GM12874 (cell line): ENCODE measurements at regions not wholly inside any gene's neighbourhood (a gene's known extent, or its start where the extent isn't known, plus 50 kb on each side); places are given as distances from the start of the nearest gene placed in this dataset.

Experiments
- TF ChIP-seq, protein P1 (sequence below): IDR thresholded peaks from 2 replicates; pipeline ENCODE4 v1.5.1; 2011; ENCODE audit warnings: low read depth, mild to moderate bottlenecking, control low read depth, low read length, moderate library complexity; ENCODE audit not compliant: insufficient read depth

GRCh38 chr5:87844449-87844848, 424.2 kb downstream of the TMEM161B start:
- TF ChIP-seq, protein P1, sequence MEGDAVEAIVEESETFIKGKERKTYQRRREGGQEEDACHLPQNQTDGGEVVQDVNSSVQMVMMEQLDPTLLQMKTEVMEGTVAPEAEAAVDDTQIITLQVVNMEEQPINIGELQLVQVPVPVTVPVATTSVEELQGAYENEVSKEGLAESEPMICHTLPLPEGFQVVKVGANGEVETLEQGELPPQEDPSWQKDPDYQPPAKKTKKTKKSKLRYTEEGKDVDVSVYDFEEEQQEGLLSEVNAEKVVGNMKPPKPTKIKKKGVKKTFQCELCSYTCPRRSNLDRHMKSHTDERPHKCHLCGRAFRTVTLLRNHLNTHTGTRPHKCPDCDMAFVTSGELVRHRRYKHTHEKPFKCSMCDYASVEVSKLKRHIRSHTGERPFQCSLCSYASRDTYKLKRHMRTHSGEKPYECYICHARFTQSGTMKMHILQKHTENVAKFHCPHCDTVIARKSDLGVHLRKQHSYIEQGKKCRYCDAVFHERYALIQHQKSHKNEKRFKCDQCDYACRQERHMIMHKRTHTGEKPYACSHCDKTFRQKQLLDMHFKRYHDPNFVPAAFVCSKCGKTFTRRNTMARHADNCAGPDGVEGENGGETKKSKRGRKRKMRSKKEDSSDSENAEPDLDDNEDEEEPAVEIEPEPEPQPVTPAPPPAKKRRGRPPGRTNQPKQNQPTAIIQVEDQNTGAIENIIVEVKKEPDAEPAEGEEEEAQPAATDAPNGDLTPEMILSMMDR: no peak

DNA sequence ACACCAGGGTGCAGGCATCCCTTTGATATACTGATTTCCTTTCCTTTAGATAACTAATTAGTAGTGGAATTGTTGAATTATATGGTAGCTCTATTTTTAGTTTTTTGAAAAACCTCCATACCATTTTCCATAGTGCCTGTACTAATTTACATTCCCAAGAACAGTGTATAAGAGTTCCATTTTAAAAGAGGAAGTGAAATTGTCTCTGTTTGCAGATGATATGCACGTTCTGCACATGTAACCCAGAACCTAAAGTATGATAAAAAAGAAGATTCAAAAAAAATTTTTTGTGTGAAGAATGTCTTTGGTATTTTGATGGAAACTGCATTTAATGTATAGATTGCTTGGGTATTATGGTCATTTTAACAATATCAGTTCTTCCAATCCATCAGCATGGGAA, 424.0 kb upstream of the CCNH start:
- TF ChIP-seq, protein P1: no peak

DNA sequence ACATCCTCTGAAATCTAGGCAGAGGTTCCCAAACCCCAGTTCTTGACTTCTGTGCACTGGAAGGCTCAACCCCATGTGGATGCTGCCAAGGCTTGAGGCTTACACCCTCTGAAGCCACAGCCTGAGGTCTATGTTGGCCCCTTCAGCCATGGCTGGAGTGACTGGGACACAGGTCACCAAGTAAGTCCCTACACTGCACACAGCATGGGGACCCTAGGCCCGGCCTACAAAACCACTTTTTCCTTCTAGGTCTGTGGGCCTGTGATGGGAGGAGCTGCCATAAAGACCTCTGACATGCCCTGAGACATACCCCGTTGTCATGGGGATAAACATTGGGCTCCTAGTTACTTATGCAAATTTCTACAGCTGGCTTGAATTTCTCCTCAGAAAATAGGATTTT, 418.8 kb upstream of the CCNH start:
- TF ChIP-seq, protein P1: no peak

DNA sequence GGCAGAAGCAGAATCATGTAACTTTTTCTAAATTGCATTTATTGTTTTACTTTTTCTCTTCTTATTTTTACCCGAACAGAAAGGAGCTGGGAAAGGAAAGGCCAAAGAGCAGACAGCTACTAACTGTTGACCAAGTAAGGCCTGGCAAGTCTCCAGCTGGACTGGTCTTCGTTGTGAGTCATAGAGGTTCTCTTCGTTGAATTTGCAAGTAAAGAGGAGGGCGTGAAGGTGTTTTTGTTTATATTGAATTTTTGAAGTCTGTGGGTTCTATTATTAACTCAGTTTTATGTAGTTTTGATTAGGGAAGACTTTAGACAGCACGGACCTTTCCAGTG, 416.5 kb upstream of the CCNH start:
- TF ChIP-seq, protein P1: no peak

DNA sequence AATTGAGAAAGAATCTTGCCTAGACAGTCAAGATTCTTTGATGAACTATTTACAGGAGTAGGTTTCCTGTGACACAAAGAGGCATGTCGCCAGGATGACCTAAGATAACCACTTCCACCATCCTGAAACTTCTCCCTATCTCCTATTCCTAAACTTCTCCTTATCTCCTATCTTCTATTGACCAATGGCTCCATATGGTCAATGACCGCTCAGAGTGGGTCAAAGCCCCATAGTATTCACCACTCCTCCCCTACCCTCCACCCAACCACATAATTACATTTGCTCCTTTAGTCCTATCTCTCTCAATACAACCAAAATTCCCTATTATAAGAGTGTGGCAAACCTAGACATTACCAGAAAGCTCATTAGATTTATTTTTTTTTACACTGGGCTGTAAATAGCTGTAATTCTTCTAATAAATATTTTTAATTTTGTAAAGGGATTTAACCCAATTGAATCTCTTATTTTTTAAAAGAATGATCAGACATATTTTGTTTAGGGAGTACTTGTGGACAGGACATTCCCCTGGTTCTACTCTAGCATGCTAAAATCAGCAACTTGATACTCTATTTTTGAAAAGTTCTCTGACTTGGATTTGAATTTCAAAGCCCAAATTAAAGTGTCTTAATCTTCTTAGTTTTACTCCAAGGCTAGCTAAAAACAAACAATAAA, 416.0 kb upstream of the CCNH start:
- TF ChIP-seq, protein P1: no peak

- TF ChIP-seq, protein P1: no peak
These were observed 414.8 kb upstream of the CCNH start for GRCh38 chr5:87827539-87827938.

DNA sequence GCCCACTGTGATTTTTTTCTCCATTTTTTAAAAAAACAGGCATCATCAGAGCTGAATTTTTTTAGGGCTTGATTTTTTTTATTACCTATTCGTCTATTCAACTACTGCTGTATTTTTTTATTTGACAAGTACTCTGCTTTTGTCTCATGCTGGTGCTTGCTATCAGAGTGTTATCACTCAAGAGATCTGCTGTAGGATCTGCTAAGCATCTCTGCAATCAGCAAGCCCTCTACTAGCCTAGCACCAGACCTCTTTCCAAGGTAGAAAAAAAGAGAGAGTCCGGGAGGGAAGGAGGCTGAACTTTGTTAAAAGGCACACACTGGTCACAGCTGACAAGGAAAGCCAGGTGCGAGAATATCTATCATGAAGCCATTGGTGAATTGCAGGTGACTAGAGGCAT, 413.8 kb upstream of the CCNH start:
- TF ChIP-seq, protein P1: no peak
